ENCODE measurements at regions not wholly inside any gene's neighbourhood (a gene's known extent, or its start where the extent isn't known, plus 50 kb on each side); places are given as distances from the start of the nearest gene placed in this dataset.

DNA sequence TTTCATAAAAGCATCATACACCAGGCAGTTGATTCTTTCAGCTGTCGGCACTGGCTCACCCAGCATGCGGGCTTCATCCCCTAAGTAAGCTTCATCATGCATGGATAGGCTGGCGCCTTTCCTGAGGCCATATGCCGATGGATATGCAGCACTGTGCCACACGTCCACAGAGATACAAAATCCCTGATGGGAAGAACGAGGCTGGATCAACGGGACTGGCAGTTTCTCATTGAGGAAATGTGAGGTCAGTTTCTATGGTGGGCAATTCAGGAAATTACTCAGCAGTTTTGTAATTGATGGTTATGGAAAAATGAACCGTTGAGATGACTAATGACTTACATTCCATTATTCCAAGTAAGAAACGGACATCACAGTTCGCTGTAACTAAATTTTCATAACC lies 453.8 kb downstream of the TMEM121 start:
- TF ChIP-seq, protein P1, sequence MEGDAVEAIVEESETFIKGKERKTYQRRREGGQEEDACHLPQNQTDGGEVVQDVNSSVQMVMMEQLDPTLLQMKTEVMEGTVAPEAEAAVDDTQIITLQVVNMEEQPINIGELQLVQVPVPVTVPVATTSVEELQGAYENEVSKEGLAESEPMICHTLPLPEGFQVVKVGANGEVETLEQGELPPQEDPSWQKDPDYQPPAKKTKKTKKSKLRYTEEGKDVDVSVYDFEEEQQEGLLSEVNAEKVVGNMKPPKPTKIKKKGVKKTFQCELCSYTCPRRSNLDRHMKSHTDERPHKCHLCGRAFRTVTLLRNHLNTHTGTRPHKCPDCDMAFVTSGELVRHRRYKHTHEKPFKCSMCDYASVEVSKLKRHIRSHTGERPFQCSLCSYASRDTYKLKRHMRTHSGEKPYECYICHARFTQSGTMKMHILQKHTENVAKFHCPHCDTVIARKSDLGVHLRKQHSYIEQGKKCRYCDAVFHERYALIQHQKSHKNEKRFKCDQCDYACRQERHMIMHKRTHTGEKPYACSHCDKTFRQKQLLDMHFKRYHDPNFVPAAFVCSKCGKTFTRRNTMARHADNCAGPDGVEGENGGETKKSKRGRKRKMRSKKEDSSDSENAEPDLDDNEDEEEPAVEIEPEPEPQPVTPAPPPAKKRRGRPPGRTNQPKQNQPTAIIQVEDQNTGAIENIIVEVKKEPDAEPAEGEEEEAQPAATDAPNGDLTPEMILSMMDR (IDR thresholded peaks at IDR 0.05): no peak
- no peak for TF ChIP-seq POLR2A (IDR thresholded peaks at IDR 0.05)

Measured in heart left ventricle (tissue), 13 donors.